Putamen (tissue), 1 donor: ENCODE measurements at regions not wholly inside any gene's neighbourhood (a gene's known extent, or its start where the extent isn't known, plus 50 kb on each side); places are given as distances from the start of the nearest gene placed in this dataset.
A peak's percentile ranks its signal among the peaks of the same experiment; 100 is the strongest.

Experiments used
- DNase-seq: peaks from one replicate; pipeline ENCODE4 v3.0.0-alpha.2; 2016; ENCODE audit warnings: low spot score

- DNase-seq: no peak
Measured at GRCh38 chr21:26784974-26785373, 60.2 kb downstream of the ADAMTS1 start.

- no peak for DNase-seq
Measured at GRCh38 chr21:26783466-26784195, 61.6 kb downstream of the ADAMTS1 start.

- no peak for DNase-seq
Measured at GRCh38 chr21:26782747-26783146, 62.5 kb downstream of the ADAMTS1 start.

GRCh38 chr21:26782331-26782730 is 62.9 kb downstream of the ADAMTS1 start:
- DNase-seq: no peak

GRCh38 chr21:26781331-26781730 is 63.9 kb downstream of the ADAMTS1 start:
- DNase-seq: no peak

GRCh38 chr21:26777166-26777565 is 68.0 kb downstream of the ADAMTS1 start:
- no peak for DNase-seq

GRCh38 chr21:26776310-26777021 is 68.7 kb downstream of the ADAMTS1 start:
- DNase-seq: no peak

- DNase-seq: no peak
Measured at GRCh38 chr21:26773058-26773457, 72.2 kb downstream of the ADAMTS1 start.

- peak; percentile 52 for DNase-seq
Measured at GRCh38 chr21:26769613-26770188, 75.5 kb downstream of the ADAMTS1 start.

- peak; percentile 49 for DNase-seq
Measured at GRCh38 chr21:26766826-26767325, 78.3 kb downstream of the ADAMTS1 start.

- DNase-seq: no peak
Measured at GRCh38 chr21:26761174-26761915, 83.9 kb downstream of the ADAMTS1 start.

GRCh38 chr21:26759731-26760130 is 85.5 kb downstream of the ADAMTS1 start:
- no peak for DNase-seq

GRCh38 chr21:26758083-26758880 is 86.9 kb downstream of the ADAMTS1 start:
- DNase-seq: no peak

- no peak for DNase-seq
Measured at GRCh38 chr21:26756491-26757159, 88.6 kb downstream of the ADAMTS1 start.

GRCh38 chr21:26754853-26755252 is 90.4 kb downstream of the ADAMTS1 start:
- no peak for DNase-seq

GRCh38 chr21:26753822-26754221 is 91.4 kb downstream of the ADAMTS1 start:
- no peak for DNase-seq

- DNase-seq: no peak
Measured at GRCh38 chr21:26752849-26753248, 92.4 kb downstream of the ADAMTS1 start.

- DNase-seq: no peak
Measured at GRCh38 chr21:26751305-26751704, 93.9 kb downstream of the ADAMTS1 start.

GRCh38 chr21:26748066-26748465 is 97.1 kb downstream of the ADAMTS1 start:
- no peak for DNase-seq

- DNase-seq: no peak
Measured at GRCh38 chr21:26747216-26747615, 98.0 kb downstream of the ADAMTS1 start.

GRCh38 chr21:26743524-26743923 is 101.7 kb downstream of the ADAMTS1 start:
- DNase-seq: peak; percentile 43
